Liver (tissue), 3 donors: ENCODE measurements at regions not wholly inside any gene's neighbourhood (a gene's known extent, or its start where the extent isn't known, plus 50 kb on each side); places are given as distances from the start of the nearest gene placed in this dataset.

Source experiments
- CTCF ChIP-seq: fragments of 150-350 bp; IDR thresholded peaks from 2 replicates; pipeline ENCODE4 v1.5.1; 2017; ENCODE audit warnings: improper control_type of control experiment, low read depth, low read length; ENCODE audit not compliant: missing input control
- FOXA1 ChIP-seq: IDR thresholded peaks from 2 replicates; pipeline ENCODE4 v1.6.1; 2016; ENCODE audit warnings: antibody characterized with exemption
- GABPA ChIP-seq, 2 donors: IDR thresholded peaks in 1 of 2; conservative IDR thresholded peaks in 1 of 2; 2 replicates each; pipeline ENCODE4 v1.6.1; 2016; ENCODE audit warnings: antibody characterized with exemption in 2 of 2, mild to moderate bottlenecking in 1 of 2, moderate library complexity in 1 of 2
- YY1 ChIP-seq: IDR thresholded peaks from 2 replicates; pipeline ENCODE4 v1.6.1; 2016; ENCODE audit warnings: antibody characterized with exemption, mild to moderate bottlenecking
- donor health status: healthy.
- donor health status: healthy.

- TF ChIP-seq FOXA1 (no peak), CTCF (no peak), YY1 (no peak), GABPA (IDR thresholded peaks at IDR 0.05 in 1 of 2, conservative IDR thresholded peaks at IDR 0.05 in 1 of 2) (no peak)
These were observed 207.1 kb upstream of the POU3F2 start for GRCh38 chr6:98627129-98627775.
